ENCODE measurements at regions not wholly inside any gene's neighbourhood (a gene's known extent, or its start where the extent isn't known, plus 50 kb on each side); places are given as distances from the start of the nearest gene placed in this dataset.

GRCh38 chr5:38697013-38697412 is 140.6 kb upstream of the LIFR start:
- TF ChIP-seq USF1 (IDR thresholded peaks at IDR 0.05; ENCODE audit: borderline replicate concordance, low read depth) (no peak), ZBTB33 (IDR thresholded peaks at IDR 0.05; ENCODE audit: borderline replicate concordance, low read depth) (no peak), CTCF (IDR thresholded peaks at IDR 0.05) (no peak), GABPA (IDR thresholded peaks at IDR 0.05; ENCODE audit: low read depth) (no peak), TEAD4 (IDR thresholded peaks at IDR 0.05; ENCODE audit: borderline replicate concordance, insufficient read depth) (no peak), RAD21 (IDR thresholded peaks at IDR 0.05; ENCODE audit: low read length) (no peak), EP300 (IDR thresholded peaks at IDR 0.05; ENCODE audit: borderline replicate concordance in 1 of 2, low read depth in 1 of 2, low read length in 1 of 2) (no peak), RXRA (IDR thresholded peaks at IDR 0.05; ENCODE audit: borderline replicate concordance, low read depth) (no peak), JUND (IDR thresholded peaks at IDR 0.05) (no peak), SIN3A (IDR thresholded peaks at IDR 0.05; ENCODE audit: borderline replicate concordance, low read depth, low read length) (no peak), YY1 (IDR thresholded peaks at IDR 0.05; ENCODE audit: low read depth) (no peak), GATA2 (CRISPR knock-in tag; IDR thresholded peaks at IDR 0.05) (no peak), MAX (IDR thresholded peaks at IDR 0.05; ENCODE audit: low read depth) (no peak), TAF1 (IDR thresholded peaks at IDR 0.05; ENCODE audit: borderline replicate concordance, low read depth, low read length) (no peak)

Measured in SK-N-SH (cell line).